GM12875 (cell line): ENCODE measurements at regions not wholly inside any gene's neighbourhood (a gene's known extent, or its start where the extent isn't known, plus 50 kb on each side); places are given as distances from the start of the nearest gene placed in this dataset.

Experiments used
- H3K4me3 ChIP-seq: one replicate; pipeline ENCODE4 v1.5.1; 2011; ENCODE audit warnings: low read depth, low read length, control low read depth
- CTCF ChIP-seq: IDR thresholded peaks from 2 replicates; pipeline ENCODE4 v1.5.1; 2011; ENCODE audit warnings: low read depth, mild to moderate bottlenecking, control low read depth, inconsistent platforms, low read length, moderate library complexity, borderline replicate concordance; ENCODE audit not compliant: insufficient read depth

- no peak for TF ChIP-seq CTCF
- no peak overlapping the region for H3K4me3 ChIP-seq
These were observed 84.3 kb upstream of the CELF4 start for GRCh38 chr18:37649930-37650329.

- H3K4me3 ChIP-seq, result no peak overlapping the region
- no peak for TF ChIP-seq CTCF
These were observed 83.8 kb upstream of the CELF4 start for GRCh38 chr18:37649416-37649815.

- no peak for TF ChIP-seq CTCF
- no peak overlapping the region for H3K4me3 ChIP-seq
These were observed 76.0 kb upstream of the CELF4 start for GRCh38 chr18:37641573-37641972.

- TF ChIP-seq CTCF, result no peak
- H3K4me3 ChIP-seq, result no peak overlapping the region
These were observed 74.9 kb upstream of the CELF4 start for GRCh38 chr18:37640504-37640903.

- TF ChIP-seq CTCF, result no peak
- no peak overlapping the region for H3K4me3 ChIP-seq
These were observed 74.2 kb upstream of the CELF4 start for GRCh38 chr18:37639846-37640245.

- no peak for TF ChIP-seq CTCF
- no peak overlapping the region for H3K4me3 ChIP-seq
These were observed 71.9 kb upstream of the CELF4 start for GRCh38 chr18:37637478-37637850.

GRCh38 chr18:37636831-37637477, 71.4 kb upstream of the CELF4 start:
- TF ChIP-seq CTCF, result no peak
- H3K4me3 ChIP-seq, result no peak overlapping the region
